K562 (cell line): ENCODE measurements at regions not wholly inside any gene's neighbourhood (a gene's known extent, or its start where the extent isn't known, plus 50 kb on each side); places are given as distances from the start of the nearest gene placed in this dataset.

Source experiments
- NFIC ChIP-seq: fragments of 450-650 bp; IDR thresholded peaks from 2 replicates; pipeline ENCODE4 v1.6.1; 2017; ENCODE audit warnings: mild to moderate bottlenecking, inconsistent platforms
- TCF7 ChIP-seq: sonication (generic); IDR thresholded peaks from 2 replicates; pipeline ENCODE4 v1.6.1; 2016; ENCODE audit warnings: antibody characterized with exemption, borderline replicate concordance
- TEAD2 ChIP-seq: fragments of 450-650 bp; IDR thresholded peaks from 2 replicates; pipeline ENCODE4 v1.6.1; 2016; ENCODE audit warnings: missing genetic modification characterization, control low read depth, missing compliant biosample characterization
- YBX1 ChIP-seq: fragments of 450-650 bp; IDR thresholded peaks from 2 replicates; pipeline ENCODE4 v1.7.1; 2016; ENCODE audit warnings: mild to moderate bottlenecking
- ZFP30 ChIP-seq: fragments of 250-450 bp; sonication (Bioruptor Pico); IDR thresholded peaks from 2 replicates; pipeline ENCODE4 v1.8.0; 2022; ENCODE audit warnings: moderate library complexity, mild to moderate bottlenecking, inconsistent platforms, borderline replicate concordance

DNA sequence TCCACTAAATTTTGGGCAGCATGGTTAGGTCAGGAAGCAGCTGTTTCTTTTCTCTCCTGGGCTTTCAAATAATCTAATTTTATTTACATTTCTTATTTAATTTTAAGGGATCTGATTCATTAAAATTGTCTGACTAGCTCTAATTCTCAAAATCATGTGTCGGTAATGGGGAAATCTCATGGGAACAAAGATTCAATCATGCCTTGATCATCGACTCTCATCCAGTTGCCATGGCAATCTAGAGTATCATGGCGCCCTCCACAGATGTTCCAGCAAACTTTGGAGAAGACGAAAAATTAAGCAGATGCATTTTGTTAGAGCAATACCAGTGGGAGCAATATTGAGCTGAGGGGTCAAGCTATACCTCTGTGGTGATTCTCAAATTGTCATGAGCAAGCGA is 358.0 kb upstream of the CDH4 start:
- TF ChIP-seq YBX1 (no peak), TEAD2 (tag) (no peak), NFIC (no peak), TCF7 (no peak), ZFP30 (CRISPR knock-in tag) (no peak)
